ENCODE measurements at regions not wholly inside any gene's neighbourhood (a gene's known extent, or its start where the extent isn't known, plus 50 kb on each side); places are given as distances from the start of the nearest gene placed in this dataset.

DNA sequence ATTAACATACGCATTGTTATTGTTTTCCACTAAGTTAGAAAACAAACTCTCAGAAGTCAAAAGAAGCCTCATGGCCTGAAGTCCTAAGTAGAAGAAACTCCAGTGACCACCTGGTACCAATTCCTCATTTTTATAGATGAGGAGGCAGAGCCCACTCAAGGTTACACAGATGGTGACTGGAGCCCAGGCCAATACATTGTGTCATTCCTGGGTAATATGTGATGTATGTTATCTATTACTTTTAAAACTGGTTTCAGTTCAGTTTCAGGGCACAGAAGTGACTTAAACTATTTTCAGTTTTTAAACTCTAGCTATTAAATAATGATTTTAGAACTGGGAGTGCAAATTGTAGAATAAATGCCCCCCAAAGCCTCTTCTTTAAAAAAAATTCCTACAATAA lies 66.7 kb upstream of the STXBP5L start:
- no peaks in the 10 kb centered on the region for H3K4me1 ChIP-seq
- ATAC-seq (no peak), FAIRE-seq (no peak), DNase-seq (ENCODE audit: low read depth in 1 of 2, low spot score in 1 of 2) (no peak)
- H3K27ac ChIP-seq: no peak overlapping the region
- POLR2A ChIA-PET: no interaction called here
- no peaks in the 10 kb centered on the region for H3K9me3 ChIP-seq
- CTCF ChIA-PET: no interaction called here
- 100% methylated on average over 1 of the region's 1 CpG for WGBS (ENCODE audit: missing lambda C conversion rate)
- H3K4me3 ChIP-seq: no peak overlapping the region
- no peak overlapping the region for H3K4me2 ChIP-seq
- TF ChIP-seq, protein P1, sequence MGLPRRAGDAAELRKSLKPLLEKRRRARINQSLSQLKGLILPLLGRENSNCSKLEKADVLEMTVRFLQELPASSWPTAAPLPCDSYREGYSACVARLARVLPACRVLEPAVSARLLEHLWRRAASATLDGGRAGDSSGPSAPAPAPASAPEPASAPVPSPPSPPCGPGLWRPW (IDR thresholded peaks at IDR 0.05): no peak

DNA sequence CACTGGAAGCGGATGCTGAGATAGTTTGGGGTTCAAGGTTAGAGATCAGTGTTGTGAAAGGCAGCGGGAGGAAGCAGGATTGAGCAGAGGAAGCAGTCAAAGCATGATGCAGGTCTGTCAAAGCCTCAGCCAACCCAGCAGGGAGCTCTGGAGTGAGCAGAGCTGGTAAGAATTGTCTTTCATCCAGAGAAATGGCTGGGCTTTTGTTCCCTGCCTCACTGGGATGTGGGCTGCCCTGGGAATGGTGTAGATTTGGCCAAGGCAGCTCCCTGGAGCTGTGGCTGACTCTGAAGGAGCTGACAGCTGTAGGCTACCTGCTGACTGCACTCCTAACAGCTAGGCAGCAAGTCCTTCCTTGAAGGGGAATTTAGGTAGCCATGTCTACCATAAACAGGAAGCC lies 61.9 kb upstream of the STXBP5L start:
- no peak for TF ChIP-seq TFCP2L1 (CRISPR knock-in tag; IDR thresholded peaks at IDR 0.05)
- H3K9me3 ChIP-seq: no peaks in the 10 kb centered on the region
- ChIA-PET POLR2A (no interaction called here), CTCF (no interaction called here)
- H3K4me3 ChIP-seq: no peak overlapping the region
- ATAC-seq: no peak; a peak in 1 of 6 replicates
- no peak for DNase-seq (ENCODE audit: low read depth in 1 of 2, low spot score in 1 of 2)
- WGBS (ENCODE audit: missing lambda C conversion rate): 12% methylated on average over 2 of the region's 2 CpGs
- no peak overlapping the region for H3K27ac ChIP-seq
- no peak overlapping the region for H3K4me2 ChIP-seq
- FAIRE-seq: no peak
- H3K4me1 ChIP-seq: no peaks in the 10 kb centered on the region

GRCh38 chr3:120848503-120848902 lies 59.5 kb upstream of the STXBP5L start:
- Histone ChIP-seq H3K4me2 (no peak overlapping the region), H3K4me1 (no peaks in the 10 kb centered on the region), H3K4me3 (no peak overlapping the region), H3K9me3 (no peaks in the 10 kb centered on the region), H3K27ac (no peak overlapping the region)
- CTCF ChIA-PET: no interaction called here
- 49% methylated on average over 2 of the region's 2 CpGs for WGBS (ENCODE audit: missing lambda C conversion rate)
- no peak for FAIRE-seq
- no peak for TF ChIP-seq FOSL2 (IDR thresholded peaks at IDR 0.05)
- TF ChIP-seq FOSL2 (CRISPR knock-in tag; IDR thresholded peaks at IDR 0.05): no peak
- TF ChIP-seq CEBPB (IDR thresholded peaks at IDR 0.05): no peak
- no peak for TF ChIP-seq MAFK (IDR thresholded peaks at IDR 0.05; ENCODE audit: partially characterized antibody)
- no peak for TF ChIP-seq RAD21 (conservative IDR thresholded peaks at IDR 0.05 in 1 of 2, IDR thresholded peaks at IDR 0.05 in 1 of 2)
- no peak for TF ChIP-seq FOSB (CRISPR knock-in tag; IDR thresholded peaks at IDR 0.05)
- no peak for TF ChIP-seq MAZ (IDR thresholded peaks at IDR 0.05; ENCODE audit: borderline replicate concordance, low read depth, low read length)
- TF ChIP-seq ATOH8 (CRISPR knock-in tag; IDR thresholded peaks at IDR 0.05; ENCODE audit: low read depth): no peak
- TF ChIP-seq, protein P1 (IDR thresholded peaks at IDR 0.05): no peak
- no peak for TF ChIP-seq TFCP2L1 (CRISPR knock-in tag; IDR thresholded peaks at IDR 0.05)
- no peak for TF ChIP-seq FOXS1 (CRISPR knock-in tag; IDR thresholded peaks at IDR 0.05)
- TF ChIP-seq NPAS2 (CRISPR knock-in tag; IDR thresholded peaks at IDR 0.05; ENCODE audit: borderline replicate concordance): no peak
- DNase-seq (ENCODE audit: low read depth in 1 of 2, low spot score in 1 of 2): no peak
- no peak for ATAC-seq
- POLR2A ChIA-PET: no interaction called here

GRCh38 chr3:120850381-120851295 lies 57.4 kb upstream of the STXBP5L start:
- Histone ChIP-seq H3K9me3 (no peaks in the 10 kb centered on the region), H3K4me1 (no peaks in the 10 kb centered on the region), H3K27ac (no peak overlapping the region), H3K4me2 (no peak overlapping the region), H3K4me3 (no peak overlapping the region)
- POLR2A ChIA-PET: no interaction called here
- FAIRE-seq: no peak
- no peak for DNase-seq (ENCODE audit: low read depth in 1 of 2, low spot score in 1 of 2)
- TF ChIP-seq POLR2AphosphoS2 (conservative IDR thresholded peaks at IDR 0.05; ENCODE audit: low read length) (no peak), KDM1A (IDR thresholded peaks at IDR 0.05; ENCODE audit: low read depth) (no peak), ATOH8 (CRISPR knock-in tag; IDR thresholded peaks at IDR 0.05; ENCODE audit: low read depth) (no peak)
- ATAC-seq: no peak
- 31% methylated on average over 6 of the region's 6 CpGs for WGBS (ENCODE audit: missing lambda C conversion rate)
- CTCF ChIA-PET: no interaction called here
